GM13976 (cell line): ENCODE measurements at regions not wholly inside any gene's neighbourhood (a gene's known extent, or its start where the extent isn't known, plus 50 kb on each side); places are given as distances from the start of the nearest gene placed in this dataset.

Experiments
- DNase-seq: peaks from one replicate; pipeline ENCODE4 v3.0.0; 2012; ENCODE audit warnings: low spot score
- CTCF ChIP-seq: IDR thresholded peaks from 2 replicates; pipeline ENCODE4 v1.5.1; 2012; ENCODE audit warnings: borderline replicate concordance, mild to moderate bottlenecking; ENCODE audit not compliant: insufficient read depth; ENCODE audit errors: extremely low read depth, missing control alignments, control extremely low read depth
- in situ Hi-C: fragments of 300-500 bp; cut with MboI; formaldehyde crosslinking; loops from one replicate; pipeline ENCODE4 v1.12.0; 2022; ENCODE audit warnings: low sequenced_read_pairs, mixed read lengths, inconsistent platforms; ENCODE audit not compliant: unreplicated experiment

GRCh38 chr2:217562871-217563480 is 439.8 kb downstream of the TNS1 start:
- in situ Hi-C loops: no loop called here
- TF ChIP-seq CTCF: no peak
- no peak for DNase-seq

GRCh38 chr2:217559084-217559483 is 443.7 kb downstream of the TNS1 start:
- in situ Hi-C loops: no loop called here
- no peak for TF ChIP-seq CTCF
- DNase-seq: no peak

GRCh38 chr2:217555081-217555876 is 447.5 kb downstream of the TNS1 start:
- in situ Hi-C loops: no loop called here
- TF ChIP-seq CTCF: no peak
- no peak for DNase-seq

GRCh38 chr2:217553679-217554078 is 449.1 kb downstream of the TNS1 start:
- in situ Hi-C loops: no loop called here
- no peak for DNase-seq
- no peak for TF ChIP-seq CTCF

- in situ Hi-C loops: no loop called here
- no peak for TF ChIP-seq CTCF
- DNase-seq: no peak
Observed at GRCh38 chr2:217553202-217553601, 449.6 kb downstream of the TNS1 start.

- no peak for DNase-seq
- TF ChIP-seq CTCF: no peak
- in situ Hi-C loops: no loop called here
Observed at GRCh38 chr2:217552081-217552480, 450.7 kb downstream of the TNS1 start.
